GM23338 (cell line): ENCODE measurements at regions not wholly inside any gene's neighbourhood (a gene's known extent, or its start where the extent isn't known, plus 50 kb on each side); places are given as distances from the start of the nearest gene placed in this dataset.

Experiments used
- ATAC-seq: fragments of 200-7000 bp; cut with Tn5 transposase; 3 replicates; pipeline ENCODE4 v1.9.1; 2020
- DNase-seq: peaks from one replicate; pipeline ENCODE4 v3.0.0-alpha.2; 2015; ENCODE audit warnings: low spot score
- H2AFZ ChIP-seq: fragments of 200-600 bp; sonication (generic); 2 replicates; pipeline ENCODE4 v1.8.0; 2016; ENCODE audit warnings: antibody characterized with exemption, mild to moderate bottlenecking, moderate library complexity
- H3F3A ChIP-seq: fragments of 200-600 bp; sonication (generic); replicated peaks from 2 replicates; pipeline ENCODE4 v1.8.0; 2017; ENCODE audit warnings: antibody characterized with exemption, mixed run types, low read depth
- H3K27ac ChIP-seq: fragments of 200-600 bp; sonication (generic); 2 replicates; pipeline ENCODE4 v1.6.1; 2016; ENCODE audit warnings: low read depth
- H3K27me3 ChIP-seq: fragments of 200-600 bp; sonication (generic); 2 replicates; pipeline ENCODE4 v1.8.0; 2016; ENCODE audit warnings: mild to moderate bottlenecking, mixed run types, moderate library complexity; ENCODE audit not compliant: insufficient read depth
- H3K36me3 ChIP-seq: fragments of 200-600 bp; sonication (generic); 2 replicates; pipeline ENCODE4 v1.8.0; 2016; ENCODE audit warnings: mild to moderate bottlenecking; ENCODE audit not compliant: insufficient read depth
- H3K4me1 ChIP-seq: fragments of 200-600 bp; sonication (generic); 2 replicates; pipeline ENCODE4 v1.8.0; 2016; ENCODE audit warnings: mild to moderate bottlenecking, moderate library complexity; ENCODE audit not compliant: insufficient read depth
- H3K4me2 ChIP-seq: fragments of 200-600 bp; sonication (generic); 2 replicates; pipeline ENCODE4 v1.7.1; 2017; ENCODE audit warnings: mixed run types
- H3K4me3 ChIP-seq: fragments of 200-600 bp; sonication (generic); 2 replicates; pipeline ENCODE4 v1.6.1; 2016; ENCODE audit warnings: mixed run types
- H3K79me2 ChIP-seq: fragments of 200-600 bp; sonication (generic); replicated peaks from 2 replicates; pipeline ENCODE4 v1.8.0; 2017; ENCODE audit warnings: mild to moderate bottlenecking; ENCODE audit not compliant: insufficient read depth
- H3K9me2 ChIP-seq: fragments of 200-600 bp; sonication (generic); 2 replicates; pipeline ENCODE4 v1.8.0; 2017; ENCODE audit not compliant: insufficient read depth
- H4K20me1 ChIP-seq: fragments of 200-600 bp; sonication (generic); replicated peaks from 2 replicates; pipeline ENCODE4 v1.8.0; 2017; ENCODE audit warnings: mild to moderate bottlenecking; ENCODE audit not compliant: insufficient read depth
- H3K27ac Mint-ChIP-seq: 2 replicates; pipeline ENCODE4 v1.8.0; 2020; ENCODE audit warnings: inconsistent platforms, mild to moderate bottlenecking, moderate library complexity, mixed read lengths
- H3K27me3 Mint-ChIP-seq: 3 replicates; pipeline ENCODE4 v1.8.0; 2022; ENCODE audit warnings: low read depth, mild to moderate bottlenecking, moderate library complexity, mixed read lengths, inconsistent platforms; ENCODE audit not compliant: insufficient read depth, poor library complexity
- H3K36me3 Mint-ChIP-seq: 3 replicates; pipeline ENCODE4 v1.8.0; 2021; ENCODE audit warnings: low read depth, mild to moderate bottlenecking, inconsistent platforms, moderate library complexity, mixed read lengths
- H3K4me1 Mint-ChIP-seq: 3 replicates; pipeline ENCODE4 v1.8.0; 2020; ENCODE audit warnings: mild to moderate bottlenecking, inconsistent platforms, mixed read lengths
- H3K4me3 Mint-ChIP-seq: 3 replicates; pipeline ENCODE4 v1.8.0; 2021; ENCODE audit warnings: moderate library complexity, mild to moderate bottlenecking, inconsistent platforms, mixed read lengths
- H3K9me3 Mint-ChIP-seq: 3 replicates; pipeline ENCODE4 v1.8.0; 2020; ENCODE audit warnings: moderate library complexity, mild to moderate bottlenecking, inconsistent platforms, mixed read lengths
- CREB1 ChIP-seq: fragments of 250-450 bp; sonication (Bioruptor Pico); IDR thresholded peaks from 2 replicates; pipeline ENCODE4 v1.5.0; 2020; ENCODE audit warnings: low read depth, mild to moderate bottlenecking, moderate library complexity
- CTCF ChIP-seq, 2 experiments: fragments of 200-600 bp in 1 of 2; sonication (generic) in 1 of 2; conservative IDR thresholded peaks; 2 replicates each; pipeline versions ENCODE4 v1.5.1 to v1.6.1; 2016 to 2017; ENCODE audit warnings: antibody characterized with exemption in 2 of 2, low read depth in 2 of 2, mild to moderate bottlenecking in 2 of 2, moderate library complexity in 1 of 2
- EZH2 ChIP-seq: fragments of 200-600 bp; sonication (generic); IDR thresholded peaks from one replicate; pipeline ENCODE4 v1.8.0; 2017; ENCODE audit warnings: antibody characterized with exemption, mild to moderate bottlenecking, low read depth; ENCODE audit not compliant: unreplicated experiment
- EZH2phosphoT487 ChIP-seq: fragments of 200-600 bp; sonication (generic); IDR thresholded peaks from one replicate; pipeline ENCODE4 v1.8.1; 2018; ENCODE audit warnings: antibody characterized with exemption; ENCODE audit not compliant: unreplicated experiment
- JUNB ChIP-seq: IDR thresholded peaks from one replicate; pipeline ENCODE4 v1.6.1; 2016; ENCODE audit warnings: antibody characterized with exemption; ENCODE audit not compliant: unreplicated experiment
- NANOG ChIP-seq: IDR thresholded peaks from 2 replicates; pipeline ENCODE4 v1.6.1; 2016; ENCODE audit warnings: antibody characterized with exemption, borderline replicate concordance
- POLR2AphosphoS5 ChIP-seq: IDR thresholded peaks from 2 replicates; pipeline ENCODE4 v1.6.1; 2016; ENCODE audit warnings: antibody characterized with exemption, low read depth
- REST ChIP-seq: IDR thresholded peaks from one replicate; pipeline ENCODE4 v1.6.1; 2018; ENCODE audit warnings: antibody characterized with exemption; ENCODE audit not compliant: unreplicated experiment
- STAT1 ChIP-seq: IDR thresholded peaks from one replicate; pipeline ENCODE4 v1.6.1; 2016; ENCODE audit warnings: antibody characterized with exemption; ENCODE audit not compliant: unreplicated experiment
- ZNF114 ChIP-seq: fragments of 250-450 bp; sonication (Bioruptor Pico); IDR thresholded peaks from 2 replicates; pipeline ENCODE4 v1.5.0; 2020; ENCODE audit warnings: mild to moderate bottlenecking, moderate library complexity
- ZNF331 ChIP-seq: fragments of 250-450 bp; sonication (Bioruptor Pico); IDR thresholded peaks from 2 replicates; pipeline ENCODE4 v1.5.0; 2020; ENCODE audit warnings: low read depth, mild to moderate bottlenecking, moderate library complexity
- ZNF462 ChIP-seq: fragments of 250-450 bp; sonication (Bioruptor Pico); IDR thresholded peaks from 2 replicates; pipeline ENCODE4 v1.5.0; 2020; ENCODE audit warnings: mild to moderate bottlenecking, moderate library complexity
- TF ChIP-seq, protein P1 (sequence below): IDR thresholded peaks from 2 replicates; pipeline ENCODE4 v1.6.1; 2016; ENCODE audit warnings: antibody characterized with exemption

DNA sequence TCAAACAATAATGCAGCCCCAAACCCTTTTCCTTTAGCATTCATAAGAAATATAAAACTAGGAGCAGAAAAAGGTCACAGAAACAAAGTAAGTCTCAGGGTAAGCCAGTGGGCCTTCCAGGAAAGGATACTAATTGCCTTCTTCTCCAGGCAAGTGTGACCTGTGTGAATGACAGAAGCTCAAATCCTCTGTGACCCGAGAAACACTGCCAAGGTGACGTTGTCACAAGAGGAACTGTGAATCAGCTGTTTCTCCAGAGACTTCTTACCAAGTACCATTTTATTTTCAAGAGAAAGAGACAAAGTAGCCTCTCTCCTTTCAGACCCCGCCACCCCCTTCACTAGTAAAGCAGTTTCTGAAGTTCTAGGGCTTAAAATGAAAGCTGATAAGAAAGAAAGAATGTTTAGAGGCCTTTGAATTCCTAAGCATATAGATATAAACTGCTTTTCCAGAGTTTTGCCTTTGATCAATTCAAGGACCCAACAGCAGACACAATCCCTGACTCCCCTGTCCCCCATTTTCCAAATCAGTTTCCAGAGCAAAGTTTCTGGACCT, 155.6 kb downstream of the NUF2 start:
- H3K4me2 ChIP-seq, result no peak overlapping the region
- no peak overlapping the region for H3K27ac ChIP-seq
- ATAC-seq, result no peak
- no peaks in the 10 kb centered on the region for H3F3A ChIP-seq
- H2AFZ ChIP-seq, result no peak overlapping the region
- no peak for TF ChIP-seq ZNF462 (CRISPR knock-in tag)
- no peak for TF ChIP-seq CTCF (conservative IDR thresholded peaks at IDR 0.05; ENCODE audit: low read depth in 2 of 2)
- no peak for TF ChIP-seq EZH2
- no peak for TF ChIP-seq ZNF331 (CRISPR knock-in tag)
- TF ChIP-seq JUNB, result no peak
- TF ChIP-seq EZH2phosphoT487, result no peak
- no peak for TF ChIP-seq STAT1
- TF ChIP-seq REST, result no peak
- TF ChIP-seq, protein P1, sequence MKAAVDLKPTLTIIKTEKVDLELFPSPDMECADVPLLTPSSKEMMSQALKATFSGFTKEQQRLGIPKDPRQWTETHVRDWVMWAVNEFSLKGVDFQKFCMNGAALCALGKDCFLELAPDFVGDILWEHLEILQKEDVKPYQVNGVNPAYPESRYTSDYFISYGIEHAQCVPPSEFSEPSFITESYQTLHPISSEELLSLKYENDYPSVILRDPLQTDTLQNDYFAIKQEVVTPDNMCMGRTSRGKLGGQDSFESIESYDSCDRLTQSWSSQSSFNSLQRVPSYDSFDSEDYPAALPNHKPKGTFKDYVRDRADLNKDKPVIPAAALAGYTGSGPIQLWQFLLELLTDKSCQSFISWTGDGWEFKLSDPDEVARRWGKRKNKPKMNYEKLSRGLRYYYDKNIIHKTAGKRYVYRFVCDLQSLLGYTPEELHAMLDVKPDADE, result no peak
- no peak for TF ChIP-seq ZNF114 (CRISPR knock-in tag)
- TF ChIP-seq POLR2AphosphoS5, result no peak
- no peak for TF ChIP-seq NANOG
- TF ChIP-seq CREB1 (CRISPR knock-in tag), result no peak
- no peak overlapping the region for H3K4me3 ChIP-seq
- peaks cover 4% of the 10 kb centered on the region; the same call in 1 of the 2 replicates for H3K36me3 ChIP-seq
- no peaks in the 10 kb centered on the region for H3K79me2 ChIP-seq
- H3K9me3 Mint-ChIP-seq, result peaks cover 43% of the 10 kb centered on the region
- H4K20me1 ChIP-seq, result no peaks in the 10 kb centered on the region
- DNase-seq, result no peak
- no peaks in the 10 kb centered on the region for H3K4me1 Mint-ChIP-seq
- H3K4me3 Mint-ChIP-seq, result no peak overlapping the region
- no peaks in the 10 kb centered on the region for H3K9me2 ChIP-seq
- H3K27me3 ChIP-seq, result no peaks in the 10 kb centered on the region
- H3K27ac Mint-ChIP-seq, result no peak overlapping the region
- no peaks in the 10 kb centered on the region for H3K4me1 ChIP-seq
- H3K36me3 Mint-ChIP-seq, result peaks cover 30% of the 10 kb centered on the region
- H3K27me3 Mint-ChIP-seq, result peaks cover 6% of the 10 kb centered on the region
